Esophagus muscularis mucosa (tissue), 3 donors: ENCODE measurements at regions not wholly inside any gene's neighbourhood (a gene's known extent, or its start where the extent isn't known, plus 50 kb on each side); places are given as distances from the start of the nearest gene placed in this dataset.

Experiments used
- CTCF ChIP-seq, 3 experiments: fragments of 200-600 bp in 2 of 3; fragments of 450-650 bp in 1 of 3; sonication (generic) in 2 of 3; IDR thresholded peaks; one replicate each; pipeline ENCODE4 v1.5.1; 2017 to 2019; ENCODE audit warnings: antibody characterized with exemption in 3 of 3, mild to moderate bottlenecking in 2 of 3, moderate library complexity in 1 of 3
- POLR2A ChIP-seq: fragments of 450-650 bp; IDR thresholded peaks from one replicate; pipeline ENCODE4 v1.6.1; 2017; ENCODE audit warnings: antibody characterized with exemption, moderate library complexity, mild to moderate bottlenecking, low read depth

GRCh38 chr2:206217166-206217565, 57.3 kb upstream of the ZDBF2 start:
- TF ChIP-seq POLR2A, result no peak
- TF ChIP-seq CTCF (IDR thresholded peaks at IDR 0.05), result no peak
